Loucy (cell line): ENCODE measurements at regions not wholly inside any gene's neighbourhood (a gene's known extent, or its start where the extent isn't known, plus 50 kb on each side); places are given as distances from the start of the nearest gene placed in this dataset.

Source experiments
- CTCF ChIP-seq: fragments of 200-600 bp; sonication (generic); conservative IDR thresholded peaks from 2 replicates; pipeline ENCODE4 v1.5.1; 2014; ENCODE audit warnings: mild to moderate bottlenecking, antibody characterized with exemption, low read length
- EZH2phosphoT487 ChIP-seq: fragments of 200-600 bp; IDR thresholded peaks from 2 replicates; pipeline ENCODE4 v1.6.1; 2018; ENCODE audit warnings: antibody characterized with exemption, mild to moderate bottlenecking, moderate library complexity, borderline replicate concordance

GRCh38 chr4:106495476-106495875 is 126.9 kb upstream of the GIMD1 start:
- TF ChIP-seq EZH2phosphoT487, result no peak
- TF ChIP-seq CTCF, result no peak
